H9 (cell line): ENCODE measurements at regions not wholly inside any gene's neighbourhood (a gene's known extent, or its start where the extent isn't known, plus 50 kb on each side); places are given as distances from the start of the nearest gene placed in this dataset.

Experiments
- DNase-seq: peaks from one replicate; pipeline ENCODE4 v3.0.0-alpha.2; 2017
- H2AFZ ChIP-seq: one replicate; pipeline ENCODE4 v1.6.1; 2013; ENCODE audit warnings: mild to moderate bottlenecking, low read length, control low read depth, moderate library complexity
- H2AK5ac ChIP-seq: 2 replicates; pipeline ENCODE4 v1.6.1; 2013; ENCODE audit warnings: low read length, control low read depth, mixed read lengths; ENCODE audit not compliant: insufficient read length
- H2BK120ac ChIP-seq: one replicate; pipeline ENCODE4 v1.6.1; 2013; ENCODE audit warnings: low read depth, mild to moderate bottlenecking, low read length, control low read depth, inconsistent platforms; ENCODE audit not compliant: poor library complexity, severe bottlenecking
- H2BK12ac ChIP-seq: 2 replicates; pipeline ENCODE4 v1.6.1; 2013; ENCODE audit warnings: low read length, control low read depth, mixed read lengths, low read depth; ENCODE audit not compliant: insufficient read length
- H2BK15ac ChIP-seq: 2 replicates; pipeline ENCODE4 v1.6.1; 2013; ENCODE audit warnings: low read depth, low read length, control low read depth
- H2BK20ac ChIP-seq: one replicate; pipeline ENCODE4 v1.6.1; 2013; ENCODE audit warnings: low read depth, mild to moderate bottlenecking, low read length, control low read depth, inconsistent platforms; ENCODE audit not compliant: poor library complexity, severe bottlenecking
- H2BK5ac ChIP-seq: 2 replicates; pipeline ENCODE4 v1.6.1; 2013; ENCODE audit warnings: low read length, control low read depth, mixed read lengths; ENCODE audit not compliant: insufficient read length
- H3K14ac ChIP-seq: 2 replicates; pipeline ENCODE4 v1.6.1; 2013; ENCODE audit warnings: low read length, control low read depth; ENCODE audit not compliant: insufficient read depth
- H3K18ac ChIP-seq: 2 replicates; pipeline ENCODE4 v1.6.1; 2013; ENCODE audit warnings: low read depth, mild to moderate bottlenecking, mixed read lengths, low read length, control low read depth; ENCODE audit not compliant: insufficient read length
- H3K23ac ChIP-seq: 2 replicates; pipeline ENCODE4 v1.6.1; 2013; ENCODE audit warnings: low read length, control low read depth, mixed read lengths, low read depth; ENCODE audit not compliant: insufficient read length
- H3K23me2 ChIP-seq: 2 replicates; pipeline ENCODE4 v1.6.1; 2013; ENCODE audit warnings: low read depth, mild to moderate bottlenecking, mixed read lengths, low read length, control low read depth; ENCODE audit not compliant: insufficient read length, poor library complexity, severe bottlenecking
- H3K27ac ChIP-seq: 2 replicates; pipeline ENCODE4 v1.5.1; 2013; ENCODE audit warnings: low read length, control low read depth, mixed read lengths, low read depth; ENCODE audit not compliant: insufficient read length
- H3K27me3 ChIP-seq: 2 replicates; pipeline ENCODE4 v1.6.1; 2013; ENCODE audit warnings: low read length, control low read depth, inconsistent platforms; ENCODE audit not compliant: insufficient read depth
- H3K4ac ChIP-seq: 2 replicates; pipeline ENCODE4 v1.6.1; 2013; ENCODE audit warnings: low read depth, mild to moderate bottlenecking, control low read depth, inconsistent platforms, low read length, moderate library complexity
- H3K4me1 ChIP-seq: 2 replicates; pipeline ENCODE4 v1.6.1; 2013; ENCODE audit warnings: low read length, control low read depth, inconsistent platforms; ENCODE audit not compliant: insufficient read depth
- H3K4me2 ChIP-seq: 2 replicates; pipeline ENCODE4 v1.6.1; 2013; ENCODE audit warnings: low read length, control low read depth, mixed read lengths; ENCODE audit not compliant: insufficient read length, insufficient read depth
- H3K56ac ChIP-seq: 2 replicates; pipeline ENCODE4 v1.6.1; 2013; ENCODE audit warnings: low read depth, mild to moderate bottlenecking, mixed read lengths, low read length, control low read depth; ENCODE audit not compliant: insufficient read length
- H3K79me1 ChIP-seq: 2 replicates; pipeline ENCODE4 v1.6.1; 2013; ENCODE audit warnings: low read depth, mild to moderate bottlenecking, moderate library complexity, low read length, control low read depth, inconsistent platforms; ENCODE audit not compliant: insufficient read depth, poor library complexity, severe bottlenecking
- H3K79me2 ChIP-seq: 2 replicates; pipeline ENCODE4 v1.6.1; 2013; ENCODE audit warnings: low read length, control low read depth, inconsistent platforms; ENCODE audit not compliant: insufficient read depth
- H3K9ac ChIP-seq: 2 replicates; pipeline ENCODE4 v1.6.1; 2013; ENCODE audit warnings: low read length, control low read depth, mixed read lengths; ENCODE audit not compliant: insufficient read length; ENCODE audit errors: extremely low read depth
- H3K9me3 ChIP-seq: one replicate; pipeline ENCODE4 v1.6.1; 2013; ENCODE audit warnings: low read depth, low read length, inconsistent platforms; ENCODE audit not compliant: control insufficient read depth
- H3T11ph ChIP-seq: one replicate; pipeline ENCODE4 v1.6.1; 2013; ENCODE audit warnings: mild to moderate bottlenecking, low read length, control low read depth, inconsistent platforms
- H4K20me1 ChIP-seq: one replicate; pipeline ENCODE4 v1.6.1; 2013; ENCODE audit not compliant: control insufficient read depth, insufficient read length, insufficient read depth
- H4K5ac ChIP-seq: 2 replicates; pipeline ENCODE4 v1.6.1; 2013; ENCODE audit warnings: low read depth, mild to moderate bottlenecking, mixed read lengths, low read length, control low read depth; ENCODE audit not compliant: insufficient read length
- H4K8ac ChIP-seq: replicated peaks from 2 replicates; pipeline ENCODE4 v1.6.1; 2013; ENCODE audit warnings: low read length, control low read depth, mixed read lengths, low read depth; ENCODE audit not compliant: insufficient read length
- H4K91ac ChIP-seq: 2 replicates; pipeline ENCODE4 v1.6.1; 2013; ENCODE audit warnings: low read depth, mild to moderate bottlenecking, moderate library complexity, mixed read lengths, low read length, control low read depth; ENCODE audit not compliant: insufficient read length
- H3K27ac Mint-ChIP-seq, 3 experiments: 2 replicates in 2 of 3; 3 replicates in 1 of 3; pipeline ENCODE4 v1.8.0; 2020 to 2021; ENCODE audit warnings: mixed read lengths in 3 of 3, mild to moderate bottlenecking in 1 of 3, moderate library complexity in 1 of 3
- H3K27me3 Mint-ChIP-seq: 2 replicates; pipeline ENCODE4 v1.8.0; 2021; ENCODE audit warnings: low read depth, mild to moderate bottlenecking, moderate library complexity, mixed read lengths
- H3K36me3 Mint-ChIP-seq, 3 experiments: 2 replicates in 2 of 3; 3 replicates in 1 of 3; pipeline ENCODE4 v1.8.0; 2020 to 2021; ENCODE audit warnings: low read depth in 3 of 3, mixed read lengths in 3 of 3; ENCODE audit not compliant: insufficient read depth in 1 of 3
- H3K4me1 Mint-ChIP-seq, 2 experiments: 2 replicates each; pipeline ENCODE4 v1.8.0; 2020; ENCODE audit warnings: mixed read lengths in 2 of 2
- H3K4me3 Mint-ChIP-seq, 2 experiments: 2 replicates in 1 of 2; 3 replicates in 1 of 2; pipeline ENCODE4 v1.8.0; 2020 to 2021; ENCODE audit warnings: mild to moderate bottlenecking in 2 of 2, mixed read lengths in 2 of 2, moderate library complexity in 1 of 2
- H3K9me3 Mint-ChIP-seq, 2 experiments: 2 replicates in 1 of 2; 3 replicates in 1 of 2; pipeline ENCODE4 v1.8.0; 2020; ENCODE audit warnings: mild to moderate bottlenecking in 2 of 2, mixed read lengths in 2 of 2, moderate library complexity in 1 of 2
- CTCF ChIP-seq: fragments of 200-600 bp; sonication (generic); conservative IDR thresholded peaks from 3 replicates; pipeline ENCODE4 v1.8.0; 2021; ENCODE audit warnings: antibody characterized with exemption, mild to moderate bottlenecking

DNA sequence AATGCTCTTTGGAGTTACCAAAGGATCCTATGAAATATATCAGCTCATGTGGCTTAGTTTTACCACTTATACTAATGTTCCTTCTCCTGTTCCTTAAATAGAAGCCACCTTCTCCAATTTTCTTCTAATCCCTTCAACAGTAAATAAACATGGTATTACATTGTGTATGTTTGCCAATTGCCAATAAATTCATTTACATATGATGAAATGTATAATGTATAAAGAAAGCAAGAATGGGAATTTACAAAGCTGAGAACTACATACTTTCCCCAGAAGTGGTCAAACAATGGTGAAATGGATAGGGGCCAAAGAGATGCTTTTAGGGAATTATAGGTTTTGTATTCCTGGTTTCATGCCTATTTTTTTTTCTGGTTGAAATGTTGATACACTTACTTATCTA lies 894.2 kb upstream of the CRIM1 start:
- Histone ChIP-seq H3K14ac (no peak overlapping the region), H3K18ac (no peak overlapping the region), H4K20me1 (no peaks in the 10 kb centered on the region), H3K23me2 (no peaks in the 10 kb centered on the region), H2AFZ (no peak overlapping the region), H3K4me2 (no peak overlapping the region), H2BK20ac (no peak overlapping the region), H4K91ac (no peak overlapping the region), H4K5ac (no peak overlapping the region), H3K79me2 (no peaks in the 10 kb centered on the region), H2BK5ac (no peak overlapping the region), H3K9me3 (no peaks in the 10 kb centered on the region), H4K8ac (no peak overlapping the region), H2BK120ac (no peak overlapping the region), H3K27ac (no peak overlapping the region), H3K27me3 (no peaks in the 10 kb centered on the region), H3K23ac (no peak overlapping the region), H2AK5ac (no peak overlapping the region), H3K56ac (no peak overlapping the region), H3T11ph (no peak overlapping the region), H3K79me1 (no peaks in the 10 kb centered on the region), H3K9ac (no peak overlapping the region), H2BK12ac (no peak overlapping the region), H2BK15ac (no peak overlapping the region), H3K4ac (no peak overlapping the region), H3K4me1 (no peaks in the 10 kb centered on the region)
- Mint-ChIP-seq H3K36me3 (no peaks in the 10 kb centered on the region), H3K27me3 (no peaks in the 10 kb centered on the region), H3K4me3 (no peak overlapping the region), H3K27ac (no peak overlapping the region), H3K4me1 (peaks cover 0 to 6% of the 10 kb centered on the region in 2 experiments; a peak in 1 of 4 replicates), H3K9me3 (no peaks in the 10 kb centered on the region)
- TF ChIP-seq CTCF: no peak
- no peak for DNase-seq
